ENCODE measurements at regions not wholly inside any gene's neighbourhood (a gene's known extent, or its start where the extent isn't known, plus 50 kb on each side); places are given as distances from the start of the nearest gene placed in this dataset.

GRCh38 chr1:55400508-55400907 lies 185.3 kb upstream of the USP24 start:
- TF ChIP-seq POLR2A (IDR thresholded peaks at IDR 0.05) (no peak), CTCF (IDR thresholded peaks at IDR 0.05) (no peak)
